ENCODE measurements at regions not wholly inside any gene's neighbourhood (a gene's known extent, or its start where the extent isn't known, plus 50 kb on each side); places are given as distances from the start of the nearest gene placed in this dataset.

- TF ChIP-seq CTCF (IDR thresholded peaks at IDR 0.05; ENCODE audit: insufficient read depth, missing control alignments), result no peak
- FAIRE-seq (no peak), DNase-seq (ENCODE audit: insufficient read length, low spot score) (no peak)
Observed at GRCh38 chr5:82760856-82761255, 316.3 kb downstream of the TMEM167A start.

GRCh38 chr5:82758881-82759280, 318.3 kb downstream of the TMEM167A start:
- no peak for FAIRE-seq
- DNase-seq (ENCODE audit: insufficient read length, low spot score), result no peak
- TF ChIP-seq CTCF (IDR thresholded peaks at IDR 0.05; ENCODE audit: insufficient read depth, missing control alignments), result no peak

- FAIRE-seq, result no peak
- TF ChIP-seq CTCF (IDR thresholded peaks at IDR 0.05; ENCODE audit: insufficient read depth, missing control alignments), result no peak
- no peak for DNase-seq (ENCODE audit: insufficient read length, low spot score)
Observed at GRCh38 chr5:82754759-82755158, 322.4 kb downstream of the TMEM167A start.

- FAIRE-seq (no peak), DNase-seq (ENCODE audit: insufficient read length, low spot score) (no peak)
- TF ChIP-seq CTCF (IDR thresholded peaks at IDR 0.05; ENCODE audit: insufficient read depth, missing control alignments), result no peak
Observed at GRCh38 chr5:82754036-82754746, 323.0 kb downstream of the TMEM167A start.

- TF ChIP-seq CTCF (IDR thresholded peaks at IDR 0.05; ENCODE audit: insufficient read depth, missing control alignments), result no peak
- FAIRE-seq (no peak), DNase-seq (ENCODE audit: insufficient read length, low spot score) (no peak)
Observed at GRCh38 chr5:82753374-82753773, 323.8 kb downstream of the TMEM167A start.

- FAIRE-seq (no peak), DNase-seq (ENCODE audit: insufficient read length, low spot score) (no peak)
- TF ChIP-seq CTCF (IDR thresholded peaks at IDR 0.05; ENCODE audit: insufficient read depth, missing control alignments), result no peak
Observed at GRCh38 chr5:82749461-82749820, 327.8 kb downstream of the TMEM167A start.

GRCh38 chr5:82748688-82749460, 328.3 kb downstream of the TMEM167A start:
- no peak for DNase-seq (ENCODE audit: insufficient read length, low spot score)
- FAIRE-seq, result no peak
- TF ChIP-seq CTCF (IDR thresholded peaks at IDR 0.05; ENCODE audit: insufficient read depth, missing control alignments), result no peak
